CD4-positive, alpha-beta T cell treated with Interleukin-6 for 4 hours (primary cell): ENCODE measurements at regions not wholly inside any gene's neighbourhood (a gene's known extent, or its start where the extent isn't known, plus 50 kb on each side); places are given as distances from the start of the nearest gene placed in this dataset.

Experiments used
- DNase-seq: peaks from one replicate; pipeline ENCODE4 v3.0.0-alpha.2; 2020; ENCODE audit warnings: mixed read lengths

DNA sequence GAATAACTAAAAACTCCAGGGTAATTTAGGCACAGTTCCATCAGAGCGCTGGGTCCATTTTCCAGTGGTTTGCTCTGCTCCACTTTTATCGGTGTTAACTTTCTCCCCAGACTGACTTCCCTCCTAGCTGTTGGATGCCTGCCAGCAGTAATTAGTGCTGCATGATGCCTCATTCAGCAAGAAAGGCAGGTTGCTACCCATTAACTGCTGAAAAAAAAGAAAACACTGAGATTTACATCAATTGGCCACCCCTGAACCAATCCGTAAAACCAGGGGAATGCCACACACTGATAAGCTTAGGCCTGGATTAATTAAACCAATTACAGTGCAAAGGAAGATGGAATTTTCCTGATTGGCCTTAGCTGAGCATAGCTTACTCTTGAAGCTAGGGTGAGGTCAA is 182.4 kb upstream of the CXXC4 start:
- no peak for DNase-seq

DNA sequence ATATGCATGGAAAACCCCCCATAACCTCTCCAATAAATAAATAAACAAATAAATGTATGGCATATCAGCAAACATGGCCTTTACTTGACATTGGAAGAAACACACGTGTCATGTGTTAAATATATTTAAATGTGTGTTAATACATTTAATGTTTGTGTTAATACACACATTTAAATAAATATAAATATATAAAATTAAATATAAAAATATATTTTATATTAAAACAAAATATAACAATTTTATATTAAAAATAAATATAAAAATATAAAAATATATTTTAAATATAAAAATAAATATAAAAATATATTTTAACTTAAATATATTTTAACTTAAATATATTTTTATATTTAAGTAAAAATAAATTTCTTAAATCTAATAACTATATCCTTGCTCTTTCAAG is 187.6 kb upstream of the CXXC4 start:
- no peak for DNase-seq

DNA sequence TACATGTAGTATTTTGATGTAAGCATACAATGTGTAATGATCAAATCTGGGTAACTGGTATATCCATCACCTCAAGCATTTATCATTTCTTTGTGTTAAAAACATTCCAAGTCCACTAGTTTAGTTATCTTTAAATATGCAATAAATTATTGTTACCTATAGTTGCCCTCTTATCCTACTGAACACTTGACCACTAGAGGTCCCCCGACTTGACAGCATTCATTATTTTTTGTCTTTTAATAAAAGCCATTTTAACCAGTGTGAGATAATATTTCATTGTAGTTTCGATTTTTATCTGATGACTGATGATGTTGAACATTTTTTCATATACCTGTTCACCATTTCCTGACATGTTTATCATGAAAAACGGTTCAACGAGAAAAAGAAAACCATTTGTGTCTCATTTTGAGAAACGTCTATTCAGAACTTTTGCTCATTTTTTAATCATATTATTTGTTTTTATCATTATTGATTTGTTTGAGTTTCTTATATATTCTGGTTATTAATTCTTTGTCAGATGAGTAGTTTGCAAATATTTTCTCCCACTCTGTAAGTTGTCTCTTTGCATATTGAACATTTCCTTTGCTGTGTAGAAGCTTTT is 199.0 kb upstream of the CXXC4 start:
- no peak for DNase-seq

DNA sequence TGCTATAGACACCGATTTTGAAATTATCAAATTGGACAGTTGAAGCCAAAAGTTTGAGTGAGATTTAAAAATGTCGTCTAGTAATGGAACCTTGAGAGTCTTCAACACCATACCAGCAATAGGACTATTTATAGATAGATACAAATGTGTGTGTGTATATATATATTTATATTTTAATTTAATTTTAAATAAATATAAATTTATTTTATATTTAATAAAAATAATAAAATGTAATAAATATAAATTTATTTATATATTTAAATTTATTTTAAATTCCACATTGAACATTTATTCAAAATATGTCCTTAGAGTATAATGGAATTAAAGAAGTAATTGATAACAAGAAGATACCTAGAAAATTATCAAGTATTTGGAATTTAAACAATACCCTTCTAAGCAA is 221.9 kb upstream of the CXXC4 start:
- DNase-seq: no peak

DNA sequence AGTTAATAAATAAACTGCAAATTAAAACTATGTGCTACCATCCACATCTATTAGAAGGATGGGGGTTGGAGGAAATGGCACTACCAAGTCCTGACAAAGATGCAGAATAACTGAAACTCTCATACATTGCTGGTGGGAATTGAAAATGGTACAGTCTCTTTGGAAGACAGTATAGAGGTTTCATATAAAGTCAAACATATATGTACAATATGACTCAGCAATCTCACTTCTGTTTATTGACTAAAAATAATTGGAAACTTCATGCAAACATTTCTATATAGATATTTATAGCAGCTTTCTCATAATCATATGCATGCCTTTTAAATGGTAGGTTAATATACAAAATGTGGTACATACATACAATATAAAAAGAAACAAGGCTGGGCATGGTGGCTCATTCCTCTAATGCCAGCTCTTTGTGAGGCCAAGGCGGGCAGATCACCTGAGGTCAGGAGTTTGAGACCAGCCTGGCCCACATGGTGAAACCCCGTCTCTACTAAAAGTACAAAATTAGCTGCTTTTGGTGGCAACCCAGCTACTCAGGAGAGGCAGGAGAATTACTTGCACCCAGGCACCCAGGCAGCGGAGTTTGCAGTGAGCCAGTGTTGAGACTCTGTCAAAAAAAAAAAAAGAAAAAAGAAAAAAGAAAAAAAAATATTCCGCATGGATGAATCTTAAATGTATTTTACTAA is 225.0 kb upstream of the CXXC4 start:
- DNase-seq: no peak

DNA sequence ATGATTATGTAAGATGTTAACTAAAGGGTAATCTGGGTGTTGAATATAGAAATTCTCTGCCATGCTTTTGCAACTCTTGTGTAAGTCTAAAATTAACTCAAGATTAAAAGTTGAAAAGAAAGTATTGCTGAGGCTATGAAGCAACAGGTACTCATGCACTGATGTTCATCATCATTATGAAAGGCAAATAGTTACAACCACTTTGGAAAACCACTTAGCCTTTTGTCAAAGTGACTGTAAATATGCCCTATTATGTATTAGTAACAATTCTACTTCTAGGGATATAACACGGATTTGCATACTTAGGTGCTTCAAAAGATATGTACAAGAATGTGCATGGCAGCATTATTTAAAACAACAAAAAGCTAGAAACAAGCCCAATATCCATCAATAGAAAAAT is 227.8 kb upstream of the CXXC4 start:
- DNase-seq: no peak

DNA sequence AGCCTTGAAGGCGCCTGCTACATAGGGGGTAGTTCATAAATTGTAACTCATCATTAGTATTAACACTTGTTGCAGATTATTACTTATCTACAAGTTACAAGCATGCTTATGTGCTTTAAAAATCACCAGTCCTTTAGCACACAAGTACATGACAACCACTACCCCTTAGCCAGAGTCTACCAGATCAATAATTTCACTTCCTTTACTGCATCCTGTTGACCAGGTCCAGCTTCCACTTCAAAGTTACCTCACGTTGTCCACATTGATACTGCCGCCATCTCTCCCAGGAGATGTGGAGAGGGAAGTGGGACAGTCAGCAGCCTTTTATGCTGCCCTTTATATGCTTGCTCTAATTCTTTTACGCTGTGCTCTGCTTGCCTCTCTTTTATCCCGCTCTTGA is 231.3 kb upstream of the CXXC4 start:
- no peak for DNase-seq

DNA sequence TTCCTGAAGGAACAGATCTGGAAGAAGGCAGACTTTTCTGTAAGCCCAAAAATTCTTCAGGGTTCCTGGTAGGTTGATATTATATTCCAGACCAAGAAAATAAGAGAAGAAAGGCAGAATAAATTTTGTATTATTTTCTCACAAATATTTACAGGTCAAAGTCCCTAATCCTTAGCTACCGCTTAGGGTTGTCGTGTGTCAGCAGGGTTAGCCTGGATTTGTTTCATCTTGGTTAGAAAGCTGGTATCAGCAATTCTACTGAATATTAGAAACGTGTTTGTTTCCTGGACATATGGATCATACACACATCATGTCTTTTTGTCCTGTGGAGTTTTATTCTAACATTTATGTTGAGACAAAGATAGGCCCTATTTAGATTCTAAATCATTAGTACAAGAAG is 232.9 kb upstream of the CXXC4 start:
- DNase-seq: no peak

DNA sequence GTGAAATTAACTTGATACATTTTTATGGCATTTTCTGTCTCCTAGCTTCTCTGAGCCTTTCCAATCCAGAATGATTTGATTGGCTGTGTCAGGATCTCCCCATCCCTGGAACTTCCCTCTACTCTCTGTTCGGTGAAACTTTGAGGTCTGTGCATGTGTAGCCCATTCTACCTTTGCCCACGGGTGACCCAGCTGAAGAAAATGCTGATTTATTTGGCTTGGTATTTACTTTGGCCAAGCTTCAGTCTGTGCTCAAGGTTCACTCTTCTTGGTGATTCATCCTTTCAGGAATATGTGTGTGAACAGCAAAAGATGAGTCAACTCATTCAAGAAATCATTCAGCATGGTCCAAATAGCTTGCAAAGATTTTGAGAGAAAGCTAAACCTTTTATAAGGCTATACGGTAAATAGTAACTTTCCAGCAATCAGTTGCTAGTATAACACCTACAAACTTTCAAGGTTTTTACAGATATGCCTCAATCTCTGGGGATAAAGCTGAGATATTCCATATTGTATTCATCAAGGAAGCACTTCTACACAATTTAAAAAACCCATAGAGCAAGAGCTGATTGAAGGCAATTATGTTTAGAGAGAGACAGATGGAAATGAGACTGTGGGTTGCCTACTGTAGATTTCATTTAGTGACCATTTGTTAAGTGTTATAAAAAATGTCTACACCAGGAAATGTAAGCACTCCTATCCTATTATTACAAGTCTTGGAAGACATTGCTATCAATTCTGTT is 233.9 kb upstream of the CXXC4 start:
- DNase-seq: no peak

DNA sequence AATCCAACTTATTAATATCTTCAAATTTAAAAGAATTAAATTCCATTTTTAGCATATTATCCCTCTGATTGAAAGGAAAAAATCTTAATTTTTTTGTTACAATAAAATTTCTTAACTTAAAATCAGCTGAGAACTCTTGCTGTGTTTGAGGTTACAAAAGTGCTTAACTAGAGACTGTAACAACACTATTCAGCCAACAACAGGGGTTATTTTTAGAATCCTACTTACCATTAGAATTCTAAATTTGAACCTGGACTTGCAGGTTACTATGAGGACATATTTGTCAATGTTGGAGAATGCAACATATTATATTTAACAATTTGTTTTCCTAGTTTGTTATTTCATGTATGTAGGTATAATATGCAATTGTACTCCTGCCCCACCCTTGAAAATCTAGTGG is 238.1 kb upstream of the CXXC4 start:
- DNase-seq: no peak

DNA sequence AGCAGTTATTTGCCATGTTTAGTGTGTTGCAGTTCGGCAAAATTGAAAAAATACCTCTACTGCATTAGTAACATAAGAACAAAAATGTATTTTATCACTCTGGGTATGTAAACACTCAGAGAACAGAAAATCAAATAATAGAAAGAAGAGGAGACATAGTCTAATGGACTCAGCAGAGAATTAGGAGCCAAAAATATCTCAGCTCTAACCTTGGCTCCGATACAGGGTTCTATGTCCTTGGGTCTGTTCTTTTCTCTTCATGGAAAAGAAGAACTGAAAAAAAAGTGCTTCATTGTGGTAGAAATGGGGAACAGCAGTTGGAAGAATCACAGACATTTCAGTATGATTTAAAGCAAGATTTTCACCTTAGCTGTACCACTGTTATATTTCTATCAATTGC is 240.5 kb upstream of the CXXC4 start:
- DNase-seq: no peak

DNA sequence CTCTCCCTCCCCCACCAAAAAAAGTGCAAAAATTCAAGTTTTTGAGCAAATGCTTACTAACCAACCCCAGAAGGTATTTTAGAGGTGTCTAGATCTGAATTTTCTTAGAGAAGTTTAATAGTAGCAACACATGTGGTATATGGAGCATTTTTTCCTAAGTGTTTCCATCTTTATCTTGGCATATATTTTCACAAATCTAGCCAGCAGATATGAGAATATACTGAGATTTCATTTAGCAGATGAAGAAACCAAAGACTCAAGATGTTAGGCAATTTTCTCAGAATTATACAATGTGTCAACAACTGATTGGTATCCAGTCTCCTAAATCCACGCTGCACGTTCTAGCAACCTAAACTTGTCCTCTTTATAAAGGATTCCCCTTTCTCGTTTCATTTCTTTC is 245.5 kb upstream of the CXXC4 start:
- DNase-seq: no peak

DNA sequence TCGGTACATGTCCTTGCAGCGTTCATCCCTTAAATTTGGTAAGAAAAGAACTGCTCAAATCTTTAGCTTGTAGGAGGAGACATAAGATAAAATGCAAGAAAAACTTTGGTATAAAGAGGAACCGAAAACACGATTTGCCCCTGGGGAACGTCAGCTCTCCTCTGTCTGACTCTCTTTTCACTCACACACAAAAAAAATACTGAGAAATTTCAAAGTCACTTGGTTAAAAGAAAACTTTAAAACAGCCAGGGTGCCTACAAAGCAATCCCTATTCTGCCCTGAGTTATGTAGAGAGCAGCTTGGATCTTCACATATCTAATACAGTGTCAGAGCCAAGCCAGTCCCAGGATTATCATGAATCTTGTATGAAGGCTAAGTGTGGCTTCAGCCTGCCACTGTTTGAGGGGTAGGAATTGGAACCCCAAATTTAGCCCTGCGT is 248.5 kb upstream of the CXXC4 start:
- DNase-seq: no peak

DNA sequence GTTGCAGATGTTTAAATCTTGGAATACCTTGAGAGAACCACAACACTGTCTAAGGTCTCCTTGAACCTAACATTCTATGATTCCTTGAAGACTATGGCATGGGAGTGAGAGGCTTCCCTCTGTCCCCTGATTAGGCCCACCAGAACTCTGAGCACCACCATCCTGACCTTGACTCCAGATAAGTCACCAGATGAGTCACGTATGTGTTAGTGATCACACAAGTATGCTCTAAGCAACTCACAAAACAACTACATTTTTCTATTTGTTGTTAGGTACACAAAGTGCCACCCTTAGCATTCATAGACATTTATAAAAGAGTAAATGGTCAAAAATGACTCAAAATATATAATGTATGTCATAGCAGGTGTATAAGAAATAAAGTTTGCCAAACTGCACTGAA is 252.9 kb upstream of the CXXC4 start:
- no peak for DNase-seq

DNA sequence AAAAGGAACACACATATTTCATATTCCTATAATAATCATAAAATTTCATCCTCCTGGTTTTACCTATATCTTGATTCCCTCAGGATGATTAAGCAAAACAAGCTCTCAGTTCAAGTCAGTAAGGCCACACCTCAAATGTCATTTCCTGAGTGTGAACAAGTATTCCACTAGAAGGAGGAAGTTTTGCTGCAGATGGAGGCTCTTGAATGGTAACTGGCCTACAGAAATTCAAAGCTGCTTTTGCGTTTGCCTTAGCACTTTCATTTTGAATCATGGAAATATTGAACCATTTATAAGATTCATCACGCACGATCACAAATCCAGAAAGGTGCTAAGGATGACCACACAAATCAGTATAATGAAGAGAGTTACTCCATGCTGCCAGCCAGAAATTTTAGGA is 254.4 kb upstream of the CXXC4 start:
- DNase-seq: no peak

DNA sequence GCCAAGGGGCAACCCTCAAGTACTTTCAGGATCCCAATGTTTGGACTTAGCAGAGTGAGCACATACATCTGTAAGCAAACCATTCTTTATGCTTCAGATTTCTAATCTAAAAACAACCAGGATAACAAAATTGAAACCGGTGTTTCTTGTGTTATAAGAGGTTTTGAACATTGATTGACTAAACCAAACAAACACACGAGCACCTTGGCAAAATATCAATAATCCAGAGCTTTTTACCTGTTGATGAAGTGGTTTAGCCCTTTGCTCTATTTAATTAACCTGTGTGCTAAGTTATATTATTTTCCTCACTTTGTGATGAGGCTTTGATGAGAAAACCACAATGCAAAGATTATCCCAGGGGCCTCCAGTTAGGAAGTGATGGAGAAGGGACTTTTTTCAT is 255.3 kb upstream of the CXXC4 start:
- no peak for DNase-seq

DNA sequence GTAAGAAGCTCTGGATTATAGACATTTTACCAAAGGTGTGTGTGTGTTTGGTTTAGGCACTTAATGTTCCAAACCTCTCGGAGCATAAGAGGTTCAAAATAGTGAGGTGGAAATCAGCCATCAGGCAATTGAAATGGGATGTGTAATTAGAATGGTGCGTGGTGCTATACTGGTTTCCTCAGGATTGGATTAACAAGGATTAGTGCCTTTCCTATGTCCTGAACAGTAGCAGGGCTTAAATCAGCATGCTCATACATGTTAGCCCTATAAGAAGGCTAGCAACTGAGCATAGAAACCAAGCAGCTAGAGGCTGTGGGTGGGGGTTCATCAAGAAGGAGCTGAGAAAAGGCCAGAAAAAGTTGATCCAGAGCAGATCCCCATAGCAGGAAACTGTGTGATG is 256.8 kb upstream of the CXXC4 start:
- no peak for DNase-seq

DNA sequence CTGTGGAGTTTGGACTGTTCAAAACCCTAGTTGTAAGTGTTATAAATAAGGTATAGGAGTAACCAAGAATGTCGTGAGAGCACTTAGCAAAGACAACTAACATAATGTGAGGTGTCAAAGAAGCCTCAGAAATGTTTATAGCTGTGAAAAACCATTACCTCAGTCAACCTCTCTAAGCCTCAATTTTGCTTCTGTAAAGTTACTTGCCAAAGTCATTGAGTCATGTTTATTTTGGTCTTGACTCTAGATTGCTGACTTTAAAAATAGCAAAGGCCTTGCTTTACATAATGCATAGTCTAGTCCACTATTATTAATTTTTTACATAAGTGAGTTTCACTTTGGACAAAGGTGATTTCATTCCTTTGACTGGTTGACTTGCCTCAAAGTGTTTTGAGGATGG is 257.6 kb upstream of the CXXC4 start:
- no peak for DNase-seq

DNA sequence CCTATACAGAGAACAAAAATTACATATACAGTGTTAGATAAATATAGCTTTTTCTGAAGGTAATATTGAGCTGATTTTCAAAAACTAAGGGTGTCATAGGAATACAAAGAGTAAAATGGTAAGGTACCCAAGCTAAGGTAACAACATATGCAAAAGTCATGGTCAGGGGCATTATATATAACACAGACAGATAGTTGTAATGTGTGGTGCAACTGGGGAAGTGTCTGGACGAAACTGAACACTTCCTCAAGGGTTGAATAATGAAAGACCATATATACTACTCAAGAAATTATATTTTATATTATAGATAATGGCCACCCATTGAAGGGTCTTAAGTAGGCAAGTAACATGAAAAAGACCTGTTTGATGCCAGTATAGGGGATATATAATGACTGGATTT is 262.1 kb upstream of the CXXC4 start:
- no peak for DNase-seq

DNA sequence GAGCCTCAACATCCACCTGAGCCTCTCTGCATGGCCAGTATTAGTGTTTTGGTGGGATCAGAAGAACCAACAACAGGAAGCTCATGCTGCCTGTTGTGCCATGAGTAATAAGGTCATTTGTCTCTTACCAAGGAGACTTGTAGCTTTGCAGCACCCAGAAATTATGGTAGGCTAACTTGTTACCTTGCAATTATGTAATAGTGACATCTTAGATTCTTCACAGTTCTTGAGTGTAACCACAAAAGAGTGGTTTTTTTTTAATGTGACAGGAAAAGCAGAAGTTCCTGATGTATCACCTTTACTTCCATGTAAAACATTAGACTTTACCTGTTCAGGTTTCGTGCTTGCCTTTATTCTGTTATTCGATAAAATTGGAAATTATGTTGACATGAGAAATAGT is 263.9 kb upstream of the CXXC4 start:
- DNase-seq: no peak

DNA sequence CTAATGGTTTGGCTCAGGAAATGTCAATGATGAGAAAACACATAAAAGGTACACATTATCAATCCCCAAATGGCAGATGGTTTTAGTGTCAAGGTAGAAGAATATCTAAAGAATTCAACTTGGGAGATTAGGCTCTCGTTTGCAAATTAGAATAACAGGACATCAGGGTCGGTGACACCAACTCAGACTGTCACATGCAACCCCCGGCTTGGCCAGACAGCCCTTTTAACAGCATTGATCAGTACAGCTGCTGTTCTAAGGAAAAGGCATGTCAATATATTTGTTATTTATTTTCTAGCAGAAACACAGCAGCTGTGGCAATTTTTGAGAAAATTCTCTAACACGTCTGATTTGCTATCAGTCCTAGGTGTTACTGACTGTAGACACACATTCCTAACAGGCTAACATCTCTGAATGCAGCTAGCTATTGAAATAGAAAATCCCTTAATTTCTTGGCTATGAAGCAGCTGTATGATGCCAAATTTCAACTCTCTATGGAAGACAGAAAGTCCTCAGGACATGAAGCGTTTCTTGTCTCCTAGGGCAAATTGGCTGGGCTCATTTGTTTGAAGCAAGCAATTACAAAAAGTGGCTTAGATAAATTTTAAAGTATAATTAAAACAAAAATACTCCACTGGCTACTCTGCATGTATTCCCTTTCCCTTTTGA is 269.0 kb upstream of the CXXC4 start:
- no peak for DNase-seq

DNA sequence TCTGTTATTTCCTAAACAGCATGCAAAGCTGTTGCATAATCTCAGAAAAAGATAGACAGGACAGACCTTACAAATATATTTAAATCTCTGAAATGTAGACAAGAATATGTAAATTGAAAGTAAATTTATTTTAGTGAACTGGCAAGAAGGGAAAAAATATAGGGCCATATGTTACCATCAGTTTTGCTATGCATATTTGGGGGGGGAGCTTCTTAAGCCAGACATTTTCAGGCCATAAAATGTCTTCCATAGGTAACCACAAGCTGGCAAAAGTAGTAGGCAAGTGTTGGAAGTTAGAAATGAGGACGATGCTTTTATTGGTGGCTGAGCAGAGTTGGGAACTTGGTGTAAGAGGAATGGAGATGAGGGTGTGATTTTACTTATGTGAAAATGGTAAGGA is 272.0 kb upstream of the CXXC4 start:
- no peak for DNase-seq

DNA sequence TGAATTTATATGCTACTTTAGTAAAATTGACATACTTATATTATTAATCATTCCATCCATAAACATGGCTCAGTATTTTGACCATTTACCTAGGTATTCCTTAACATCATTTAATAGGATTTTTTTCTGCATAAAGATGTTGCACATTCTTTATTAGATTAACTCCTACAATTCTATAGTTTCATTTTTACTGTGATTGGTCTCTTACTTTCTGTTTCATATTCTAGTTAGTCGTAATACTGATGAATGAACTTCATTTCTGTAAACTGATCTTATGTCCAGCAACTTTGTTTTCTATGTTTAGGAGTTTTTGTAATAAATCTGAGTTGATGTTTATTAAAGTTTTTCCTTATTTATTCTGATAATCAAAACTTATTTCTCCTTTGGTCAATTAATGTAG is 278.2 kb upstream of the CXXC4 start:
- DNase-seq: no peak
